DMS 273 (cell line): ENCODE measurements at regions not wholly inside any gene's neighbourhood (a gene's known extent, or its start where the extent isn't known, plus 50 kb on each side); places are given as distances from the start of the nearest gene placed in this dataset.
A peak's percentile ranks its signal among the peaks of the same experiment; 100 is the strongest.
"Not testable (repeated sequence)": the region's sequence is repeated elsewhere in the genome, so short reads cannot be mapped to it uniquely, and the experiment has no call there.

Experiments used
- DNase-seq: peaks from one replicate; lab custom pipeline; 2025; ENCODE audit not compliant: unreplicated experiment; lab: John Stamatoyannopoulos, UW

DNA sequence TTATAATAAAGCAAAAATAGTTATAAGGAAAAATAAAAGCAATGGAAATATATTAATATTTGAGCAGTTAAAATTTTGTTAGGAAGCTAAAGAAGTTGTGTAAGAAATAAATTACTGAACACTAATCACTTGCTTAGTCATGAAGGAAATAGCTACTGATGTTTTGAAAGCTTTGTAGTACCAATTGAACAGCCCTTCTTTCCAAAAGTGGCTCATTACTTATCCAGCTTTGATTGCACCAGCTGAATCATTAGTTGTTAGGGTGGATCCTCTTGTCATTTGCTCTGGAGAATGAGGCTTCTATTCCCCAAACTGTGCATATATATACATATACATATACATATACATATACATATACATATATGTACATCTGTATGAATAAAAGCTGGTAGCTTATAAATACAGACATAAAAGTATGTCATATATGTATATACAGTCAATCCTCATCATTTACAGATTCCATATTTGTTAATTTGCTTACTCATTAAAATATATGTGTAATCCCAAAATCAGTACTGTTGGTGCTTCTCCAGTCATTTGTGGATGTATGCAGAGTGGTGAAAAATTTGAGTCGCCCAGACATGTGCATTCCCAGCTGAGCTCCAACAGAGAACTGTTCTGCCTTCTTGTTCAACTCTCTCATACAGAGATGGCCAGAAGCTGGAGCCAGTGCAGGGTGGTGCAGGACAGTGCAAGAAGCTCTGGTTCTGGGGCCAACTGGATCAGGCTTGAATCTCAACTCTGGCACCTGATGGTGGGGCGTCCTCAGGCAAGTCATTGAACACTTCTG lies 214.1 kb downstream of the RPAP3 start:
- DNase-seq: no peak

- DNase-seq: no peak
Measured at GRCh38 chr12:47488888-47489287, 216.9 kb downstream of the RPAP3 start.

GRCh38 chr12:47481041-47481440 lies 224.8 kb downstream of the RPAP3 start:
- DNase-seq: no peak

DNA sequence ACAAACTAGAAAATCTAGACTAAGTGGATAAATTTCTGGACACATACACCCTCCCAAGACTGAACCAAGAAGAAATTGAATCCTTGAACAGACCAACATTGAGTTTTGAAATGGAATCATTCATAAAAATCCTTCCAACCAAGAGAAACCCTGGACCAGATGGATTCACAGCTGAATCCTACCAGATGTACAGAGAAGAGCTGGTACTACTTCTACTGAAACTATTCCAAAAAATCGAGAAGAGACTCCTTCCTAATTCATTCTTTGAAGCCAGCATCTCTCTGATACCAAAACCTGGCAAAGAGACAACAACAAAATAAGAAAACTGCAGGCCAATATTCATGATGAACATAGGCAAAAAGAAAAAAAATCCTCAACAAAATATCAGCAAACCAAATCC lies 227.4 kb downstream of the RPAP3 start:
- DNase-seq: no peak

DNA sequence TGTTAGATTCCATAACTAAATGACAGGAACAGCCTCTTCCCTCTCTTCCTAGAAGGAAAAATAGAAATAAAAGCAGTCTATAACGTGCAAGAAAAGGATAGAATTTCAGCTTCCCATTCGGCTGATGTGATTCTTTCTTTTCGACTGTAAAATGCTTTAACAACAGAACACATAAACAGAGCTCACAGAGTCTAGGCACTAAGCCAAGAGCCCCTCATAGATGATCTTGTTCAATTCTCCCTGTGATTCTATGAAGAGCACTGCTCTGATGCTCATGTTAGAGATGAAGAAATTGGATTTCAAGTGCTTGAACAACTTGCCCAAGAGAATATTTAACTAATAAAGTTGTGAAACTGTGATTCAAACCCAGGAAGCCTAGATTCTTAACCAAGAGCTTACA lies 232.7 kb downstream of the RPAP3 start:
- DNase-seq: no peak

DNA sequence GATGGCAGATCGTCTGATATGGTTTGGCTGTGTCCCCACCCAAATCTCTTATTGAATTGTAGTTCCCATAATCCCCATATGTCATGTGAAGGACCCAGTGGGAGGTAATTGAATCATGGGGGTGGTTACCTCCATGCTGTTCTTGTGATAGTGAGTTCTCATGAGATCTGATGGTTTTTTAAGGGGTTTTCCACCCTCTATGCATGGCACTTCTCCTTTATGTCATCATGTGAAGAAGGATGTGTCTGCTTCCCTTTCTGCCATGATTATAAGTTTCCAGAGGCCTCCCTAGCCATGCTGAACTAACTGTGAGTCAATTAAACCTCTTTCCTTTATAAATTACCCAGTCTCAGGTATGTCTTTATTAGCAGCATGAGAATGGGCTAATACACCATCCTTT lies 235.5 kb downstream of the RPAP3 start:
- not testable (repeated sequence) for DNase-seq

DNA sequence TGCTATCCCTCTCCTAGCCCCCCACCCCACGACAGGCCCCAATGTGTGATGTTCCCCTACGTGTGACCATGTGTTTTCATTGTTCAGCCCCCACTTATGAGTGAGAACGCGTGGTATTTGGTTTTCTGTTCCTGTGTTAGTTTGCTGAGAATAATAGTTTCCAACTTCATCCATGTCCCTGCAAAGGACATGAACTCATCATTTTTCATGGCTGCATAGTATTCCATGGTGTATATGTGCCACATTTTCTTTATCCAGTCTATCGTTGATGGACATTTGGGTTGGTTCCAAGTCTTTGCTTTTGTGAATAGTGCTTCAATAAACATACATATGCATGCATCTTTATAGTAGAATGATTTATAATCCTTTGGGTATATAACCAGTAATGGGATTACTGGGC lies 241.9 kb downstream of the RPAP3 start:
- DNase-seq: not testable (repeated sequence)

GRCh38 chr12:47458279-47458678 lies 247.6 kb downstream of the RPAP3 start:
- no peak for DNase-seq

GRCh38 chr12:47449797-47450196 lies 256.0 kb downstream of the RPAP3 start:
- no peak for DNase-seq

GRCh38 chr12:47442310-47442709 lies 263.5 kb downstream of the RPAP3 start:
- no peak for DNase-seq

DNA sequence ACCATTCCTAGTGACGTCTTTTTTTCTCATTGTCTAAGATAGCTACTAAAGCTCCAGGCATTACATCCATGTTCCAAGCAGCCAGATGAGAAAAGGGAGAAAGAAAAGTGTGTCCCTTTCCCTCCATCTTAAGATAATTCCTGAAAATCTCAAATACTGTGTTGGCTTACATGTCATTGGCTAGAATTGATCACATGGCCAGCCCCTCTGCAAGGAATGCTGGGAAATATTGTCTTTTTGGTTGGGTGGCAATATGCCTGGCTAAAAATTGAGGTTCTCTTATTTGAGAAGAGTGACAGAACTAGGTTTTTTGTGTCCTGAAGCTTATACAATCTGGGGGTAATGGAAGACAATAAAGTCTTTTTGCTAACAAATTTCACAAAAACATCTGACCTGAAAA lies 264.3 kb downstream of the RPAP3 start:
- no peak for DNase-seq

DNA sequence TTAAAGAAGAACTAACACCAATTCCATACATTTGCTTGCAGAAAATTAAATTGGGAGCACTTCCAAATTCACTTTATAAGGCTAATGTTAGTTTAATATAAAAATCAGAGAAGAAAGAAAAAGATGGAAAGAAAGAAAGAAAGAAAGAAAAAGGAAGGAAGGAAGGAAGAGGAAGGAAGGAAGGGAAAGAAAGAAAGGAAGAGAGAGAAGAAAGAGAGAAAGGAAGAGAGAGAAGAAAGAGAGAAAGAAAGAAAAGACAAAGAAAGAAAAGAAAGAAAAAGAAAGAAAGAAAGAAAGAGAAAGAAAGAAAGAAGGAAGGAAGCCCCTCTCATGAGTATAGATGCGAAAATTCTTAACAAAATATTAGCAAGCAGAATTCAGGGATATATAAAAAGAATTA lies 267.7 kb downstream of the RPAP3 start:
- DNase-seq: no peak

DNA sequence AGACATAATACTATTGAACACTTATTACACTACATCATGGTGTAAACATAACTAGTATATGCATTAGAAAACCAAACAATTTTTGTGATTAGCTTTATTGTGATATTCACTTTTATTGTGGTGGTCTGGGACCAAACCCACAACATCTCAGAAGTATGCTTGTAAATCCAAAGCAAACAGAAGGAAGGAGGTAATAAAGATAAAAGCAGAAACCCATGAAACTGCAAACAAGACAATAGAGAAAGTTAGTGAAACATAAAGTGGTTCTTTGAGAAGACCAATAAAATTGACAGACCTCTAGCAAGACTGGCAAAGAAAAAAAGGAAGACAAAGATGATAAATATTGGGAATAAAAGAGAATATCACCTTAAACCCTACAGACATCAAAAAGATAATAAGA lies 268.3 kb downstream of the RPAP3 start:
- no peak for DNase-seq

DNA sequence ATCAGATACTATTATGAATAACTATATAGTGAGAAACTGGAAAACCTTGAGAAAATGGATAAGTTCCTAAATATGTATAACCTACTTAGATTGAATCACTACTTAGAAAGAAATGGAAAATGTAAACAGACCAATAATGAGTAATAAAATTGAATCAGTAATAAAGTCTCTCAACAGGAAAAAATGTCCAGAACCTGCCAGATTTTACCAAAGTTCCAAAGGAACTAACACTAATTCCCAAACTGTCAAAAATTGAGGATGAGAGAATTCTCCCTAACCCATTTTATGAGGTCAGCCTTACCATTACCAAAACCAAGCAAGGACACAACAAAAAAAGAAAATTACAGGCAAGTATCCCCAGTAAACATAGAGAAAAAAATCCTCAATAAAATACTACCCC lies 272.0 kb downstream of the RPAP3 start:
- DNase-seq: no peak

DNA sequence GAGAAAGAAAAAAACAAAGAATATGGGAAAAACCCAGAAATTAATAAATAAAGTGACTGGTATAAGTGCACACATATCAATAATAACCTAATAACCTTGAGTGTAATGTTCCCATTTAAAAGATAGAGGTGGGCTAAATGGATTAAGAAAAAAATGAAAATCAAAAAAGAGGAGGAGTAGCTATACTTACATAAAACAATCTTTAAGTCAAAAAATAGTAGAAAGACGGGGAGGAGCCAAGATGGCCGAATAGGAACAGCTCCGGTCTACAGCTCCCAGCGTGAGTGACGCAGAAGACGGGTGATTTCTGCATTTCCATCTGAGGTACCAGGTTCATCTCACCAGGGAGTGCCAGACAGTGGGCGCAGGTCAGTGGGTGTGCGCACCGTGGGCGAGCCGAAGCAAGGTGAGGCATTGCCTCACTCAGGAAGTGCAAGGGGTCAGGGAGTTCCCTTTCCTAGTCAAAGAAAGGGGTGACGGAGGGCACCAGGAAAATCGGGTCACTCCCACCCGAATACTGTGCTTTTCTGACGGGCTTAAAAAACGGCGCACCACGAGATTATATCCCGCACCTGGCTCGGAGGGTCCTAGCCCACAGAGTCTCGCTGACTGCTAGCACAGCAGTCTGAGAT lies 279.0 kb downstream of the RPAP3 start:
- DNase-seq: not testable (repeated sequence)

- DNase-seq: no peak
Measured at GRCh38 chr12:47422611-47423010, 283.2 kb downstream of the RPAP3 start.

- DNase-seq: no peak
Measured at GRCh38 chr12:47419497-47419896, 286.3 kb downstream of the RPAP3 start.

DNA sequence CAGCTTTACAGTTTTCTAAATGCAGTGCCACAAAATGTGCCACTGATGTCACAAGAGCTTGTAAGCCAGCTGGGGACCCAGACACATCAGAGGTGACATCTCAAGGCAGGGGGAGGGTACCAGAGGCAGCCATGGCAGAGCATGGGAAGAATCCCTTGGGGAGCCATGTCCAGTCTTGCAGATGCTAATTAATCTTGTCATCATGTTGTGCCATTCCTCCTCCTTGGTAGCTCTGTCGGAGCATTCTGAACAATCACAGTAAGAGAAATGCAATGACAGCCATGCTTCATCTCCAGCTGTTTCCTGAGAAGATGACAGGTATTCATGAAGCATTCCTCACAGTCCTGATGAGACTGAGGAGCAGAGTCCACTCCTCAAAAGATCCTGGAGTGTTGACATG lies 287.9 kb downstream of the RPAP3 start:
- DNase-seq: no peak

GRCh38 chr12:47417121-47417520 lies 288.7 kb downstream of the RPAP3 start:
- DNase-seq: peak; percentile 48

DNA sequence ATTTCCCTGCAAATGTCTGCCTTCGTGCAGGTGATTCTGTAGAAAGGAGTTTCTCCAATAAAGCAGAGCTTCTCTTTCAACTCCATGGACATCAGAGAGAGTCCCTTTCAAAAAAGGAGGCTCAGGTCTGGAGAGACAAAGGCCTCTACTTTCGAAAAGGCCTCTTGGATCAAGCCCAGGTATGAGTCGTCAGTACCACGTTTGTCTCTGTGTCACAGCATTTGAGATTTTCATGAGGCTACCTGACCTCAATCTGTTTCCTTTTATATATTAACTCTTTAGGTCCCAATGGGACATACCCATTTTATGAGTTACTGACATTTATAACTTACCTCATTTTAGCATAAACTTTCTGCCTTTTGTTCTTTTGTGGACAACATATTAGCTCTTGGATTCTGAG lies 290.8 kb downstream of the RPAP3 start:
- peak; percentile 4 for DNase-seq

GRCh38 chr12:47414511-47414910 lies 291.3 kb downstream of the RPAP3 start:
- DNase-seq: no peak

GRCh38 chr12:47413806-47414205 lies 292.0 kb downstream of the RPAP3 start:
- no peak for DNase-seq
